ENCODE measurements at regions not wholly inside any gene's neighbourhood (a gene's known extent, or its start where the extent isn't known, plus 50 kb on each side); places are given as distances from the start of the nearest gene placed in this dataset.

DNA sequence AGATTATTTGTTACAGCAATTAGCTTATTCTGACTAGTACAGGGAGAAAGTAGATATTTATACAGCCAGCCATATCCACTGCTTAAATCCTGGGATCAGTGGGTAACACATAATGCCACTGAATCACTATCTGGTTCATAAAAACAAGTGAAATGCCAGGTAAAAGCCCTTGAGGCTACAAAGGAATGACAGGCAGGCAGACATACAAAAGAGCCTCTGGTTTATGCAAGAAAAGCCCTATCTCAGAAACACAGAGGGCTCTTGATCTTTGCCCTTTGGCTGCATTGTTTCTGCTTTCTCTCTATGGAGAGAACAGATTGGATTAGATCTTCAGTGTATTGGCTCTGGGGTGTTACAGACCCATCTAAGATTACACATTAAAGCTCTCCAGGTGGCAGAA, 115.4 kb upstream of the GADL1 start:
- ChIA-PET POLR2A (no interaction called here), CTCF (no interaction called here)
- TF ChIP-seq, protein P1, sequence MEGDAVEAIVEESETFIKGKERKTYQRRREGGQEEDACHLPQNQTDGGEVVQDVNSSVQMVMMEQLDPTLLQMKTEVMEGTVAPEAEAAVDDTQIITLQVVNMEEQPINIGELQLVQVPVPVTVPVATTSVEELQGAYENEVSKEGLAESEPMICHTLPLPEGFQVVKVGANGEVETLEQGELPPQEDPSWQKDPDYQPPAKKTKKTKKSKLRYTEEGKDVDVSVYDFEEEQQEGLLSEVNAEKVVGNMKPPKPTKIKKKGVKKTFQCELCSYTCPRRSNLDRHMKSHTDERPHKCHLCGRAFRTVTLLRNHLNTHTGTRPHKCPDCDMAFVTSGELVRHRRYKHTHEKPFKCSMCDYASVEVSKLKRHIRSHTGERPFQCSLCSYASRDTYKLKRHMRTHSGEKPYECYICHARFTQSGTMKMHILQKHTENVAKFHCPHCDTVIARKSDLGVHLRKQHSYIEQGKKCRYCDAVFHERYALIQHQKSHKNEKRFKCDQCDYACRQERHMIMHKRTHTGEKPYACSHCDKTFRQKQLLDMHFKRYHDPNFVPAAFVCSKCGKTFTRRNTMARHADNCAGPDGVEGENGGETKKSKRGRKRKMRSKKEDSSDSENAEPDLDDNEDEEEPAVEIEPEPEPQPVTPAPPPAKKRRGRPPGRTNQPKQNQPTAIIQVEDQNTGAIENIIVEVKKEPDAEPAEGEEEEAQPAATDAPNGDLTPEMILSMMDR (IDR thresholded peaks at IDR 0.05): no peak
- no peak overlapping the region for H3K27ac Mint-ChIP-seq
- no peaks in the 10 kb centered on the region for H3K27me3 Mint-ChIP-seq
- H3K4me3 Mint-ChIP-seq: no peak overlapping the region
- ATAC-seq (no peak), DNase-seq (no peak)
- intact Hi-C loops (cut with micrococcal nuclease): no loop called here
- no peaks in the 10 kb centered on the region for H3K36me3 Mint-ChIP-seq (ENCODE audit: low read depth)
- H3K4me1 Mint-ChIP-seq (ENCODE audit: low read depth): peaks cover 3% of the 10 kb centered on the region
- H3K9me3 Mint-ChIP-seq: peaks cover 4% of the 10 kb centered on the region

DNA sequence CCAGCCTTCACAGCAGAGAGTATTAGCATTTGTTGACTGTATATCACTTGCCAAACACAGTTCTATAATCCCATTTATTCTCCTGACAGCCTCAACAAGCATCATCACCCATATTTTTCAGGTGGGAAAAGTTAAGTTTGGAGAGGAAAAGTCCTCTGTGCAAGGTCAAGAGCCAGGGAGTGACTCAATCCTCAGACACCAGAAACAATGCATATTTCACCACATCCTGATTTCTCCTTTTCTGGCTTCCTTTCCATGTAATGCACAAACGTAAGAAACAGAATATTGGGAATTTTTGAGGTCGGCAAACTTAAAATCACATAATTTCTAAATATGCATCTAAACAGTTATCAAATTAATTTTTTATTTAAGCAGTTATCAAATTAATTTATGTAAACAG, 116.0 kb upstream of the GADL1 start:
- ChIA-PET CTCF (no interaction called here), POLR2A (no interaction called here)
- Mint-ChIP-seq H3K4me3 (no peak overlapping the region), H3K9me3 (peaks cover 4% of the 10 kb centered on the region), H3K36me3 (ENCODE audit: low read depth) (no peaks in the 10 kb centered on the region), H3K27me3 (no peaks in the 10 kb centered on the region), H3K27ac (no peak overlapping the region), H3K4me1 (ENCODE audit: low read depth) (peaks cover 3% of the 10 kb centered on the region)
- TF ChIP-seq, protein P1 (IDR thresholded peaks at IDR 0.05): no peak
- intact Hi-C loops (cut with micrococcal nuclease): no loop called here
- ATAC-seq: no peak
- DNase-seq: no peak

DNA sequence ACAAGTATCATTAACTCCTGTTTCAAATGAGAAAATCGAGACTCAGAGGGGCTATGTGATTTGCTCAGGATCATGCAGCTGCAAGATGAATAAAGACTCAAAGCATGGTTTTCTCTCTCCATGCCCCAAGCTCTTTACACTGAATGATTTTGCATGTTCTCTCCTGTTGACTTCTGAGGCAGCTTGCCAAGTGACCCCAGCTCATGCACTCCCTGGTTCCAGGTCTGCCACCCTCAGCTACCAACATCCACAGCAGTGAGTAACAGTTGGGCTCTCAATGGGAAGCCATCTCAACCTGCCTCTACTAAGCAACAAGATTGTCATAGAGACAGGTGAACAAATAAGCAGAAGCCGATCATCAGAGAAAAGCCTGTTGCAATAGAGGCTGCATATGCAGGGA, 116.9 kb upstream of the GADL1 start:
- H3K9me3 Mint-ChIP-seq: peaks cover 4% of the 10 kb centered on the region
- no peak overlapping the region for H3K27ac Mint-ChIP-seq
- no peaks in the 10 kb centered on the region for H3K27me3 Mint-ChIP-seq
- TF ChIP-seq, protein P1 (IDR thresholded peaks at IDR 0.05): no peak
- ChIA-PET POLR2A (no interaction called here), CTCF (no interaction called here)
- H3K4me3 Mint-ChIP-seq: no peak overlapping the region
- ATAC-seq (no peak), DNase-seq (no peak)
- no peaks in the 10 kb centered on the region for H3K36me3 Mint-ChIP-seq (ENCODE audit: low read depth)
- H3K4me1 Mint-ChIP-seq (ENCODE audit: low read depth): peaks cover 3% of the 10 kb centered on the region
- intact Hi-C loops (cut with micrococcal nuclease): no loop called here

DNA sequence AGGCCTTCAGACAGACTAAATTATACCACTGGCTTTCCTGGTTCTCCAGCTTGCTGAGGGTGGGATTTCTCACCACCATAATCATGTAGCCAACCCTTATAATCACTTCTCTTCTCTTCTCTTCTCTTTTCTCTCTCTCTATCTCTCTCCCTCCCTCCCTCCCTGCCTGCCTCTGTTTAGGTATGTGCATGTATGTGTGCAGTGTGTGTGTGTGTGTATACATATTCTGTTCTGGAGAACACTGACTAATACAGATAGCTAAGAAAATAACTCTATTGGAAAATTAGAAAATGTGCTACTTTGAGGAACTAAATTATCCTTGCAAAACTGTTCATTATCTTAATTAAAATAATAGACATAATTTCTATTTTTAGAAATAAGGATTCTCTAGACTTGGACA, 118.6 kb upstream of the GADL1 start:
- no peak overlapping the region for H3K27ac Mint-ChIP-seq
- intact Hi-C loops (cut with micrococcal nuclease): no loop called here
- TF ChIP-seq, protein P1 (IDR thresholded peaks at IDR 0.05): no peak
- ChIA-PET CTCF (interaction anchor here (0.9 kb wide), 1 partner anchor 245 kb away, joined by 3 read pairs; no protein-coding TSS in a partner anchor), POLR2A (no interaction called here)
- H3K4me3 Mint-ChIP-seq: no peak overlapping the region
- no peaks in the 10 kb centered on the region for H3K36me3 Mint-ChIP-seq (ENCODE audit: low read depth)
- no peak for DNase-seq
- ATAC-seq: no peak
- peaks cover 4% of the 10 kb centered on the region for H3K9me3 Mint-ChIP-seq
- no peaks in the 10 kb centered on the region for H3K27me3 Mint-ChIP-seq
- peaks cover 3% of the 10 kb centered on the region for H3K4me1 Mint-ChIP-seq (ENCODE audit: low read depth)

DNA sequence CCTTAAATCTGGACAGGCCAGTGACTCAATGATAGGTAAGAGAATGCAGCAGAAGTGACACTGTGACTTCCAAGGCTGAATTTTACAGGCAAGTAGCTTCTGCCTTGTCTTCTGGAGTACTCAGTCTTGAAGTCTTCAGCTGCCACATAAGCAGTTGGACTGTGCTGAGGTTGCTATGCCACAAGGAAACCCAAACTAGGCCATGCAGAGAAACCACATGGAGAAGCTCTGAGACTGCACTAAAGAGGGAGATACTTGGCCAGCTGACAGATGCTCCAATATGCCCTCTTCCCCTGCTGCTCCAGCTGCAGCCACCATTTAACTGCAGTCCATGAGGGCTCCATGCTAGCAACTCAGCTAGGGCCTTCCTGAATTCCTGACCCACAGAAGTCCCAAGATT, 119.4 kb upstream of the GADL1 start:
- intact Hi-C loops (cut with micrococcal nuclease): no loop called here
- TF ChIP-seq, protein P1 (IDR thresholded peaks at IDR 0.05): no peak
- ChIA-PET CTCF (interaction anchor here (0.9 kb wide), 1 partner anchor 246 kb away, joined by 3 read pairs; no protein-coding TSS in a partner anchor), POLR2A (no interaction called here)
- no peaks in the 10 kb centered on the region for H3K36me3 Mint-ChIP-seq (ENCODE audit: low read depth)
- peaks cover 4% of the 10 kb centered on the region for H3K9me3 Mint-ChIP-seq
- H3K27ac Mint-ChIP-seq: no peak overlapping the region
- peaks cover 3% of the 10 kb centered on the region for H3K4me1 Mint-ChIP-seq (ENCODE audit: low read depth)
- DNase-seq: no peak
- ATAC-seq: no peak
- H3K4me3 Mint-ChIP-seq: no peak overlapping the region
- H3K27me3 Mint-ChIP-seq: no peaks in the 10 kb centered on the region
